Spleen (tissue), 11 donors: ENCODE measurements at regions not wholly inside any gene's neighbourhood (a gene's known extent, or its start where the extent isn't known, plus 50 kb on each side); places are given as distances from the start of the nearest gene placed in this dataset.

Experiments used
- DNase-seq: peaks from one replicate; pipeline ENCODE4 v3.0.0-alpha.2; 2020
- H3K27ac ChIP-seq, 8 donors: fragments of 200-600 bp; sonication (generic) in 7 of 8; 1 replicate in 4 of 8; 2 replicates in 4 of 8; pipeline versions ENCODE4 v1.5.0 to v1.8.0; 2016 to 2021; ENCODE audit warnings: inconsistent platforms in 4 of 8, mild to moderate bottlenecking in 4 of 8, moderate library complexity in 1 of 8
- H3K27me3 ChIP-seq, 7 donors: fragments of 200-600 bp; sonication (generic) in 6 of 7; replicated peaks in 1 of 7; 1 replicate in 4 of 7; 2 replicates in 3 of 7; pipeline versions ENCODE4 v1.5.0 to v1.8.0; 2016 to 2021; ENCODE audit warnings: inconsistent platforms in 3 of 7, mild to moderate bottlenecking in 1 of 7
- H3K36me3 ChIP-seq, 6 donors: fragments of 200-600 bp; sonication (generic) in 5 of 6; 1 replicate in 4 of 6; 2 replicates in 2 of 6; pipeline versions ENCODE4 v1.5.0 to v1.8.0; 2016 to 2021; ENCODE audit warnings: inconsistent platforms in 2 of 6
- H3K4me1 ChIP-seq, 6 donors: fragments of 200-600 bp; sonication (generic) in 5 of 6; 1 replicate in 3 of 6; 2 replicates in 3 of 6; pipeline versions ENCODE4 v1.5.0 to v1.8.0; 2016 to 2021; ENCODE audit warnings: inconsistent platforms in 3 of 6
- H3K4me3 ChIP-seq, 8 donors: fragments of 200-600 bp; sonication (generic) in 7 of 8; 1 replicate in 4 of 8; 2 replicates in 4 of 8; pipeline versions ENCODE4 v1.5.0 to v1.8.0; 2016 to 2021; ENCODE audit warnings: inconsistent platforms in 4 of 8, mild to moderate bottlenecking in 4 of 8, moderate library complexity in 2 of 8
- H3K9me3 ChIP-seq, 8 donors: fragments of 200-600 bp; sonication (generic) in 7 of 8; 1 replicate in 4 of 8; 2 replicates in 4 of 8; pipeline versions ENCODE4 v1.5.0 to v1.8.0; 2016 to 2021; ENCODE audit warnings: inconsistent platforms in 4 of 8
- POLR2A ChIP-seq, 3 donors: fragments of 450-650 bp; IDR thresholded peaks; one replicate each; pipeline ENCODE4 v1.5.1; 2017; ENCODE audit warnings: antibody characterized with exemption in 3 of 3, mild to moderate bottlenecking in 1 of 3
- POLR2AphosphoS5 ChIP-seq, 3 donors: sonication (generic); formaldehyde crosslinking; IDR thresholded peaks; one replicate each; pipeline ENCODE4 v1.5.1; 2017; ENCODE audit warnings: antibody characterized with exemption in 3 of 3
- WGBS, 5 donors: extraction: QIAGEN DNeasy Blood & Tissue Kit in 3 of 5; methylation state at CpG; one replicate each; pipeline versions ENCODE4 v1.1.5 to v1.1.7; 2013 to 2018; 5-methylcytosine and 5-hydroxymethylcytosine counted together
- intact Hi-C: fragments of 100-400 bp; cut with DNase I; formaldehyde crosslinking; loops from one replicate; pipeline ENCODE4 v1.15.0; 2023; ENCODE audit warnings: low total_unique reads
- TF ChIP-seq, protein P1 (sequence below), 11 experiments: fragments of 200-600 bp in 7 of 11; fragments of 450-650 bp in 4 of 11; sonication (generic) in 4 of 11; IDR thresholded peaks in 8 of 11; conservative IDR thresholded peaks in 3 of 11; 1 replicate in 7 of 11; 2 replicates in 4 of 11; pipeline versions ENCODE4 v1.4.0 to v1.8.0; 2016 to 2021; ENCODE audit warnings: antibody characterized with exemption in 11 of 11, inconsistent platforms in 4 of 11, mild to moderate bottlenecking in 1 of 11
- donor health status: healthy with polysubstance abuse.
- donor health status: DM: no; HTN: no; CAD: no; lungs with moderate emphysema.
- donor health status: DM: no; HTN: no; CAD: no.
- donor health status: Bipolar disorder and iron deficiency.
- donor health status: healthy.
- donor health status: DM: no; HTN: no; CAD: no.
- donor health status: DM: yes; HTN: yes; CAD: no.

GRCh38 chr13:63364159-63364558 is 1948.5 kb upstream of the PCDH20 start:
- DNase-seq = no peak
- Histone ChIP-seq H3K4me1 (no peaks in the 10 kb centered on the region), H3K27ac (no peak overlapping the region), H3K27me3 (no peaks in the 10 kb centered on the region), H3K36me3 (no peaks in the 10 kb centered on the region), H3K9me3 (peaks cover 0 to 16% (median 7%) of the 10 kb centered on the region in 8 donors), H3K4me3 (no peak overlapping the region)
- TF ChIP-seq, protein P1, sequence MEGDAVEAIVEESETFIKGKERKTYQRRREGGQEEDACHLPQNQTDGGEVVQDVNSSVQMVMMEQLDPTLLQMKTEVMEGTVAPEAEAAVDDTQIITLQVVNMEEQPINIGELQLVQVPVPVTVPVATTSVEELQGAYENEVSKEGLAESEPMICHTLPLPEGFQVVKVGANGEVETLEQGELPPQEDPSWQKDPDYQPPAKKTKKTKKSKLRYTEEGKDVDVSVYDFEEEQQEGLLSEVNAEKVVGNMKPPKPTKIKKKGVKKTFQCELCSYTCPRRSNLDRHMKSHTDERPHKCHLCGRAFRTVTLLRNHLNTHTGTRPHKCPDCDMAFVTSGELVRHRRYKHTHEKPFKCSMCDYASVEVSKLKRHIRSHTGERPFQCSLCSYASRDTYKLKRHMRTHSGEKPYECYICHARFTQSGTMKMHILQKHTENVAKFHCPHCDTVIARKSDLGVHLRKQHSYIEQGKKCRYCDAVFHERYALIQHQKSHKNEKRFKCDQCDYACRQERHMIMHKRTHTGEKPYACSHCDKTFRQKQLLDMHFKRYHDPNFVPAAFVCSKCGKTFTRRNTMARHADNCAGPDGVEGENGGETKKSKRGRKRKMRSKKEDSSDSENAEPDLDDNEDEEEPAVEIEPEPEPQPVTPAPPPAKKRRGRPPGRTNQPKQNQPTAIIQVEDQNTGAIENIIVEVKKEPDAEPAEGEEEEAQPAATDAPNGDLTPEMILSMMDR (IDR thresholded peaks at IDR 0.05 in 8 of 11, conservative IDR thresholded peaks at IDR 0.05 in 3 of 11) = no peak
- no peak for TF ChIP-seq POLR2A (IDR thresholded peaks at IDR 0.05)
- TF ChIP-seq POLR2AphosphoS5 (IDR thresholded peaks at IDR 0.05) = no peak
- intact Hi-C loops = no loop called here

DNA sequence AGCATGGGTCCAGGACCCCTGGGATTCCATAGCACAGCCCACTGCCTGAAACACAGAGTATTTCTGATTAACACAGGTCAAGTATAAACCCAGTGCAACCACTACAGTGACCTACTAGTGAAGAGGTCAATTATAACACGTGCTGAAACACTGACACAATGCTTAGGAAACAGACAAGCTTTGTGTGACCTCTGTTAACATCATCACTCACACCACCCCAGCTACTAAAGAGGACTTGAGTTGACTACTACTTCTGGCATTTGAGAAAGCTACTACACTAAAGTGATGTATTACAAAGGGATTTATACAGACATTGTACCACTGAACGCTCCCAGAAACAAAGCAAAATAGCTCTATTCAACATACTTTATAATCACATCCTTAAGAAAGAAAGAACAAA is 1935.9 kb upstream of the PCDH20 start:
- intact Hi-C loops = no loop called here
- TF ChIP-seq POLR2A (IDR thresholded peaks at IDR 0.05) = no peak
- no peak for TF ChIP-seq POLR2AphosphoS5 (IDR thresholded peaks at IDR 0.05)
- TF ChIP-seq, protein P1 (IDR thresholded peaks at IDR 0.05 in 8 of 11, conservative IDR thresholded peaks at IDR 0.05 in 3 of 11) = no peak
- WGBS, 5 donors = 63 to 74% (median 65%) methylated on average over 2 of the region's 2 CpGs
- H3K4me3 ChIP-seq = no peak overlapping the region
- H3K36me3 ChIP-seq = no peaks in the 10 kb centered on the region
- H3K27ac ChIP-seq = no peak overlapping the region
- no peaks in the 10 kb centered on the region for H3K4me1 ChIP-seq
- H3K9me3 ChIP-seq = peaks cover 0 to 20% (median 4%) of the 10 kb centered on the region in 8 donors
- DNase-seq = no peak
- no peaks in the 10 kb centered on the region for H3K27me3 ChIP-seq

- no peak for DNase-seq
- 56 to 80% (median 71%) methylated on average over 2 of the region's 2 CpGs; no CpG with 5 or more reads in 1 of the 5 donors for WGBS, 5 donors
- no peak overlapping the region for H3K27ac ChIP-seq
- H3K27me3 ChIP-seq = no peaks in the 10 kb centered on the region
- TF ChIP-seq, protein P1 (IDR thresholded peaks at IDR 0.05 in 8 of 11, conservative IDR thresholded peaks at IDR 0.05 in 3 of 11) = no peak
- no peak for TF ChIP-seq POLR2AphosphoS5 (IDR thresholded peaks at IDR 0.05)
- TF ChIP-seq POLR2A (IDR thresholded peaks at IDR 0.05) = no peak
- H3K9me3 ChIP-seq = peaks cover 0 to 20% (median 4%) of the 10 kb centered on the region in 8 donors
- intact Hi-C loops = no loop called here
- H3K4me1 ChIP-seq = no peaks in the 10 kb centered on the region
- no peak overlapping the region for H3K4me3 ChIP-seq
- H3K36me3 ChIP-seq = no peaks in the 10 kb centered on the region
Measured at GRCh38 chr13:63351081-63351480, 1935.4 kb upstream of the PCDH20 start.

GRCh38 chr13:63345835-63346234 is 1930.2 kb upstream of the PCDH20 start:
- no peaks in the 10 kb centered on the region for H3K27me3 ChIP-seq
- H3K36me3 ChIP-seq = no peaks in the 10 kb centered on the region
- peaks cover 0 to 7% (median 0%) of the 10 kb centered on the region in 8 donors for H3K9me3 ChIP-seq
- H3K4me3 ChIP-seq = no peak overlapping the region
- H3K27ac ChIP-seq = no peak overlapping the region
- no peak for DNase-seq
- H3K4me1 ChIP-seq = no peaks in the 10 kb centered on the region
- intact Hi-C loops = no loop called here
- TF ChIP-seq POLR2A (IDR thresholded peaks at IDR 0.05) (no peak), POLR2AphosphoS5 (IDR thresholded peaks at IDR 0.05) (no peak)
- TF ChIP-seq, protein P1 (IDR thresholded peaks at IDR 0.05 in 8 of 11, conservative IDR thresholded peaks at IDR 0.05 in 3 of 11) = no peak
